ENCODE measurements at regions not wholly inside any gene's neighbourhood (a gene's known extent, or its start where the extent isn't known, plus 50 kb on each side); places are given as distances from the start of the nearest gene placed in this dataset.
"Not testable (repeated sequence)": the region's sequence is repeated elsewhere in the genome, so short reads cannot be mapped to it uniquely, and the experiment has no call there.

GRCh38 chr4:180314972-180315371, 1928.2 kb upstream of the TENM3 start:
- DNase-seq (ENCODE audit: extremely low read depth in 1 of 11, low read depth in 9 of 11, low spot score in 4 of 11) = no peak

- DNase-seq (ENCODE audit: extremely low read depth in 1 of 11, low read depth in 9 of 11, low spot score in 4 of 11) = no peak
Measured at GRCh38 chr4:180330521-180330920, 1912.7 kb upstream of the TENM3 start.

GRCh38 chr4:180333162-180333561, 1910.0 kb upstream of the TENM3 start:
- no peak for DNase-seq (ENCODE audit: extremely low read depth in 1 of 11, low read depth in 9 of 11, low spot score in 4 of 11)

GRCh38 chr4:180335566-180335965, 1907.6 kb upstream of the TENM3 start:
- no peak for DNase-seq (ENCODE audit: extremely low read depth in 1 of 11, low read depth in 9 of 11, low spot score in 4 of 11)

- no peak for DNase-seq (ENCODE audit: extremely low read depth in 1 of 11, low read depth in 9 of 11, low spot score in 4 of 11)
Measured at GRCh38 chr4:180336494-180337090, 1906.6 kb upstream of the TENM3 start.

GRCh38 chr4:180341926-180342325, 1901.3 kb upstream of the TENM3 start:
- no peak for DNase-seq (ENCODE audit: extremely low read depth in 1 of 11, low read depth in 9 of 11, low spot score in 4 of 11)

- DNase-seq (ENCODE audit: extremely low read depth in 1 of 11, low read depth in 9 of 11, low spot score in 4 of 11) = no peak
Measured at GRCh38 chr4:180350901-180351300, 1892.3 kb upstream of the TENM3 start.

- DNase-seq (ENCODE audit: extremely low read depth in 1 of 11, low read depth in 9 of 11, low spot score in 4 of 11) = no peak
Measured at GRCh38 chr4:180356766-180357165, 1886.4 kb upstream of the TENM3 start.

- not testable (repeated sequence) for DNase-seq (ENCODE audit: extremely low read depth in 1 of 11, low read depth in 9 of 11, low spot score in 4 of 11)
Measured at GRCh38 chr4:180360113-180360512, 1883.1 kb upstream of the TENM3 start.

- no peak for DNase-seq (ENCODE audit: extremely low read depth in 1 of 11, low read depth in 9 of 11, low spot score in 4 of 11)
Measured at GRCh38 chr4:180363815-180364214, 1879.4 kb upstream of the TENM3 start.

- DNase-seq (ENCODE audit: extremely low read depth in 1 of 11, low read depth in 9 of 11, low spot score in 4 of 11) = no peak
Measured at GRCh38 chr4:180372691-180373090, 1870.5 kb upstream of the TENM3 start.

- no peak for DNase-seq (ENCODE audit: extremely low read depth in 1 of 11, low read depth in 9 of 11, low spot score in 4 of 11)
Measured at GRCh38 chr4:180377741-180378140, 1865.5 kb upstream of the TENM3 start.

GRCh38 chr4:180380733-180381132, 1862.5 kb upstream of the TENM3 start:
- DNase-seq (ENCODE audit: extremely low read depth in 1 of 11, low read depth in 9 of 11, low spot score in 4 of 11) = no peak

- no peak for DNase-seq (ENCODE audit: extremely low read depth in 1 of 11, low read depth in 9 of 11, low spot score in 4 of 11)
Measured at GRCh38 chr4:180391613-180392012, 1851.6 kb upstream of the TENM3 start.

- DNase-seq (ENCODE audit: extremely low read depth in 1 of 11, low read depth in 9 of 11, low spot score in 4 of 11) = no peak
Measured at GRCh38 chr4:180394312-180394711, 1848.9 kb upstream of the TENM3 start.

- DNase-seq (ENCODE audit: extremely low read depth in 1 of 11, low read depth in 9 of 11, low spot score in 4 of 11) = no peak
Measured at GRCh38 chr4:180394730-180395129, 1848.5 kb upstream of the TENM3 start.

- no peak for DNase-seq (ENCODE audit: extremely low read depth in 1 of 11, low read depth in 9 of 11, low spot score in 4 of 11)
Measured at GRCh38 chr4:180398564-180398963, 1844.6 kb upstream of the TENM3 start.

GRCh38 chr4:180407275-180407885, 1835.8 kb upstream of the TENM3 start:
- DNase-seq (ENCODE audit: extremely low read depth in 1 of 11, low read depth in 9 of 11, low spot score in 4 of 11) = no peak

GRCh38 chr4:180418819-180419531, 1824.2 kb upstream of the TENM3 start:
- DNase-seq (ENCODE audit: extremely low read depth in 1 of 11, low read depth in 9 of 11, low spot score in 4 of 11) = no peak

- DNase-seq (ENCODE audit: extremely low read depth in 1 of 11, low read depth in 9 of 11, low spot score in 4 of 11) = no peak
Measured at GRCh38 chr4:180422989-180423711, 1820.1 kb upstream of the TENM3 start.
